Loucy (cell line): ENCODE measurements at regions not wholly inside any gene's neighbourhood (a gene's known extent, or its start where the extent isn't known, plus 50 kb on each side); places are given as distances from the start of the nearest gene placed in this dataset.

Source experiments
- H2AFZ ChIP-seq: fragments of 200-600 bp; sonication (generic); 2 replicates; pipeline ENCODE4 v1.6.0; 2016; ENCODE audit warnings: antibody characterized with exemption, mild to moderate bottlenecking, low read length, moderate library complexity
- H3F3A ChIP-seq: fragments of 200-600 bp; 2 replicates; pipeline ENCODE4 v1.6.0; 2016; ENCODE audit warnings: antibody characterized with exemption, low read depth, mild to moderate bottlenecking
- H3K27me3 ChIP-seq: fragments of 200-600 bp; sonication (generic); 2 replicates; pipeline ENCODE4 v1.6.1; 2014; ENCODE audit warnings: low read length, mild to moderate bottlenecking; ENCODE audit not compliant: insufficient read depth, poor library complexity, severe bottlenecking
- H3K36me3 ChIP-seq: fragments of 200-600 bp; sonication (generic); 2 replicates; pipeline ENCODE4 v1.6.1; 2016; ENCODE audit warnings: low read length; ENCODE audit not compliant: insufficient read depth
- H3K4me1 ChIP-seq: fragments of 200-600 bp; sonication (generic); 2 replicates; pipeline ENCODE4 v1.5.1; 2014; ENCODE audit warnings: low read length, mild to moderate bottlenecking; ENCODE audit not compliant: insufficient read depth, poor library complexity, severe bottlenecking
- H3K4me2 ChIP-seq: fragments of 200-600 bp; sonication (generic); 2 replicates; pipeline ENCODE4 v1.6.0; 2014; ENCODE audit warnings: antibody characterized with exemption, low read length, low read depth, mild to moderate bottlenecking; ENCODE audit not compliant: poor library complexity, severe bottlenecking
- H3K4me3 ChIP-seq: fragments of 200-600 bp; sonication (generic); 2 replicates; pipeline ENCODE4 v1.5.1; 2014; ENCODE audit warnings: low read length, mild to moderate bottlenecking, mixed read lengths; ENCODE audit not compliant: poor library complexity, severe bottlenecking
- H3K79me2 ChIP-seq: fragments of 200-600 bp; sonication (generic); 2 replicates; pipeline ENCODE4 v1.6.1; 2014; ENCODE audit warnings: low read length; ENCODE audit not compliant: insufficient read depth
- H3K9ac ChIP-seq: fragments of 200-600 bp; sonication (generic); 2 replicates; pipeline ENCODE4 v1.6.0; 2014; ENCODE audit warnings: mild to moderate bottlenecking, low read depth, low read length, moderate library complexity; ENCODE audit not compliant: poor library complexity, severe bottlenecking
- H3K9me2 ChIP-seq: fragments of 200-600 bp; sonication (generic); replicated peaks from 2 replicates; pipeline ENCODE4 v1.6.1; 2016; ENCODE audit warnings: low read depth, low read length, mixed read lengths
- H3K9me3 ChIP-seq: fragments of 200-600 bp; sonication (generic); 2 replicates; pipeline ENCODE4 v1.6.1; 2014; ENCODE audit warnings: mild to moderate bottlenecking, antibody characterized with exemption, low read length, low read depth; ENCODE audit not compliant: insufficient read depth
- H4K20me1 ChIP-seq: fragments of 200-600 bp; sonication (generic); 2 replicates; pipeline ENCODE4 v1.6.0; 2014; ENCODE audit warnings: antibody characterized with exemption, low read length, mild to moderate bottlenecking; ENCODE audit not compliant: insufficient read depth, poor library complexity, severe bottlenecking
- EZH2phosphoT487 ChIP-seq: fragments of 200-600 bp; IDR thresholded peaks from 2 replicates; pipeline ENCODE4 v1.6.1; 2018; ENCODE audit warnings: antibody characterized with exemption, mild to moderate bottlenecking, moderate library complexity, borderline replicate concordance
- TF ChIP-seq, protein P1 (sequence below): fragments of 200-600 bp; sonication (generic); conservative IDR thresholded peaks from 2 replicates; pipeline ENCODE4 v1.5.1; 2014; ENCODE audit warnings: mild to moderate bottlenecking, antibody characterized with exemption, low read length

DNA sequence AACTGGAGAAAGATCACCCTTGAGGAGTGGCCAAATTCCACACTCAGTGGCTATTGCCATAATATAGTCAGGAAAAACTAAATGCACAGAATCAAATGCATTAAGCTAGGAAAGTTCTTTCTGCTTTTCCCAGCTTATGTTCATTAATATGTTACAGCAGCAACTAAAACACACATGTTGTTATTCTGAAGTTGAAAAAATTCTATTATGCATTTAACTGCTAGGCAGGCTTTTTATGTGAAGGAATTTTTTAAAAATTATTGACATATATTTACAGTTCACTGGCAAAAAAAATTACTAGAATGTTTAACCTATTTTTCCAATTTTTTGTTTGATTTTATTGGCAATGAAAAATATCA, 135.2 kb upstream of the IL12A start:
- TF ChIP-seq, protein P1, sequence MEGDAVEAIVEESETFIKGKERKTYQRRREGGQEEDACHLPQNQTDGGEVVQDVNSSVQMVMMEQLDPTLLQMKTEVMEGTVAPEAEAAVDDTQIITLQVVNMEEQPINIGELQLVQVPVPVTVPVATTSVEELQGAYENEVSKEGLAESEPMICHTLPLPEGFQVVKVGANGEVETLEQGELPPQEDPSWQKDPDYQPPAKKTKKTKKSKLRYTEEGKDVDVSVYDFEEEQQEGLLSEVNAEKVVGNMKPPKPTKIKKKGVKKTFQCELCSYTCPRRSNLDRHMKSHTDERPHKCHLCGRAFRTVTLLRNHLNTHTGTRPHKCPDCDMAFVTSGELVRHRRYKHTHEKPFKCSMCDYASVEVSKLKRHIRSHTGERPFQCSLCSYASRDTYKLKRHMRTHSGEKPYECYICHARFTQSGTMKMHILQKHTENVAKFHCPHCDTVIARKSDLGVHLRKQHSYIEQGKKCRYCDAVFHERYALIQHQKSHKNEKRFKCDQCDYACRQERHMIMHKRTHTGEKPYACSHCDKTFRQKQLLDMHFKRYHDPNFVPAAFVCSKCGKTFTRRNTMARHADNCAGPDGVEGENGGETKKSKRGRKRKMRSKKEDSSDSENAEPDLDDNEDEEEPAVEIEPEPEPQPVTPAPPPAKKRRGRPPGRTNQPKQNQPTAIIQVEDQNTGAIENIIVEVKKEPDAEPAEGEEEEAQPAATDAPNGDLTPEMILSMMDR: no peak
- no peak for TF ChIP-seq EZH2phosphoT487
- H3K9ac ChIP-seq: no peak overlapping the region
- no peak overlapping the region for H3K4me2 ChIP-seq

DNA sequence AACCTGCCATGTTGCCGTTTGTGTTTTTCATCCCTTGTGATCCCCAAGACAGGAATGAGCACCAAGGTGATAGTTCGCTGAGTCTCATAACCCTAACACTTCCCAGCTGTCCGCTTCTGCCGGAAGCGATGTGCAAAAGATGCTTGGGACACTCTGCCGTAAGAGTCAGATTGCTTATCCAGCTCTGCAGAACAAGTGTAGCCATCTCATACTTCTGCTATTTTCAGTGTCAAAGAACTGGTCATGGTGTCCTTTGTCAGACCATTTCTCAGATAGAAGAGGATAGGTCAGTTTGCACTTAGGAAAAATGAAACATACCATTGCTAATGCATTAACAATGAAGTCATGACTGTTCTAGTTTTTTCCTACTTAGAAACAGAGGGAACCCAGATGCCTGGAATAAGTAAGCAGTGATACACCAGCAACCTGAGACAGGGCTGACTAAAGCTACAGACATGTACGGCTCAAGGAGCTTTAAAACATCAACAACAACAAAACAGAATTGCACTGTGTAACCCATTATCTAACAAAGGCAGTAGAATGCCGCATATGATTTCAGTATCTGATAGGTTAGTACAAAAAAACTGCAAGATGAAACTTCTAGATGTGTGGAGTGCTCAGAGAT, 134.0 kb upstream of the IL12A start:
- no peak overlapping the region for H3K4me2 ChIP-seq
- H3K9me3 ChIP-seq: no peaks in the 10 kb centered on the region
- no peaks in the 10 kb centered on the region for H3K27me3 ChIP-seq
- no peaks in the 10 kb centered on the region for H3K4me1 ChIP-seq
- H3K36me3 ChIP-seq: no peaks in the 10 kb centered on the region
- TF ChIP-seq, protein P1: no peak
- no peak for TF ChIP-seq EZH2phosphoT487
- H3K9ac ChIP-seq: no peak overlapping the region
- H3K4me3 ChIP-seq: no peak overlapping the region
- H3K79me2 ChIP-seq: no peaks in the 10 kb centered on the region
- H2AFZ ChIP-seq: no peak overlapping the region
- no peaks in the 10 kb centered on the region for H3F3A ChIP-seq
- no peaks in the 10 kb centered on the region for H4K20me1 ChIP-seq
- H3K9me2 ChIP-seq: no peaks in the 10 kb centered on the region

More for the DNA sequence above, 135.2 kb upstream of the IL12A start:
- H3K9me2 ChIP-seq: no peaks in the 10 kb centered on the region
- no peaks in the 10 kb centered on the region for H3F3A ChIP-seq
- H2AFZ ChIP-seq: no peak overlapping the region
- H3K36me3 ChIP-seq: no peaks in the 10 kb centered on the region
- H4K20me1 ChIP-seq: no peaks in the 10 kb centered on the region
- no peak overlapping the region for H3K4me3 ChIP-seq
- H3K27me3 ChIP-seq: no peaks in the 10 kb centered on the region
- H3K79me2 ChIP-seq: no peaks in the 10 kb centered on the region
- H3K4me1 ChIP-seq: no peaks in the 10 kb centered on the region
- H3K9me3 ChIP-seq: no peaks in the 10 kb centered on the region

DNA sequence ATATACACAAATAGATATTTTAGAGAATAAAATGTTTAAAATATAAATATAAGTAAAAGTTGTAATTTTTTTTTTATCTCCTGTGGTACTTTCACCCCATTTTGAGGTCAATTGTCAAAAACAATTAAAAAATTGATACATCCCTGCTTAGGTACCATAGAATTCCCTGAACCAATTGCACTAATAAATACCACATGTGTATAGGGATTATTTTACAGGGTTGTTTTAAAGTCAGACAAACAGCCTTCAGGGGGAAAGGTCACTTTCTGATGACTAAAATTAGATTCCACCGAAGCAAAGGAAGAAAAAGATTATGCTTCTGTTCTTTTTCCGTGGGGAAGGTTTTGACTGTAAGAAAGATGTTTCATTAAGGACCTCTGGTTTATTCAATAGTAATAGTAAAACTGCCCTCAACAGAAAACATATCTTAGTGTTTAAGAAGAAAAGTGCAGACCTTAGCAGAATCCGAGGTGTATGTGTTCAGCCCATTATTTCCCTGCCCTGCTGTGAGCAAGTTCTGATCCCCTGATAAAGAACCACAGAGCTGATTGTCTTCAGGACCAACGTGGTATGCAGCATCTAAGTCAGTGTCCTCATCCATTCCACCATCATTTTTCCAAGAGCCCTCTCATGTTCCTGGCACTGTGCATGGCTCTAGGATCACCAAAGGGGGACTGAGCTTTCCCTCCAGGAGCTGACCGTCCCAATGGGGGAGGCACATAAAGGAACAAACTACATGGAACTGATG, 132.9 kb upstream of the IL12A start:
- H3K9me2 ChIP-seq: no peaks in the 10 kb centered on the region
- H3K4me2 ChIP-seq: no peak overlapping the region
- H3K4me3 ChIP-seq: no peak overlapping the region
- H3K79me2 ChIP-seq: no peaks in the 10 kb centered on the region
- H3K4me1 ChIP-seq: no peaks in the 10 kb centered on the region
- no peak overlapping the region for H3K9ac ChIP-seq
- no peaks in the 10 kb centered on the region for H3K27me3 ChIP-seq
- no peaks in the 10 kb centered on the region for H3F3A ChIP-seq
- no peaks in the 10 kb centered on the region for H3K9me3 ChIP-seq
- no peaks in the 10 kb centered on the region for H3K36me3 ChIP-seq
- H2AFZ ChIP-seq: no peak overlapping the region
- H4K20me1 ChIP-seq: no peaks in the 10 kb centered on the region
- no peak for TF ChIP-seq EZH2phosphoT487
- TF ChIP-seq, protein P1: no peak
